Iris pigment epithelial cell (primary cell): ENCODE measurements at regions not wholly inside any gene's neighbourhood (a gene's known extent, or its start where the extent isn't known, plus 50 kb on each side); places are given as distances from the start of the nearest gene placed in this dataset.

Source experiments
- DNase-seq: peaks from one replicate; pipeline ENCODE4 v3.0.0-alpha.2; 2011; ENCODE audit warnings: low read depth

- peak; percentile 12 for DNase-seq
These were observed 92.7 kb upstream of the AKR1E2 start for GRCh38 chr10:4733150-4733842.

- DNase-seq, result no peak
These were observed 95.0 kb upstream of the AKR1E2 start for GRCh38 chr10:4730998-4731397.

GRCh38 chr10:4725917-4726606, 99.9 kb upstream of the AKR1E2 start:
- DNase-seq, result peak; percentile 87

GRCh38 chr10:4723860-4724259, 102.1 kb upstream of the AKR1E2 start:
- DNase-seq, result no peak

- DNase-seq, result peak; percentile 82
These were observed 103.8 kb upstream of the AKR1E2 start for GRCh38 chr10:4721999-4722753.

- DNase-seq, result peak; percentile 13
These were observed 105.5 kb upstream of the AKR1E2 start for GRCh38 chr10:4720463-4720862.

- DNase-seq, result no peak
These were observed 106.3 kb upstream of the AKR1E2 start for GRCh38 chr10:4719671-4720070.

- no peak for DNase-seq
These were observed 107.0 kb upstream of the AKR1E2 start for GRCh38 chr10:4719036-4719435.

- DNase-seq, result no peak
These were observed 107.5 kb upstream of the AKR1E2 start for GRCh38 chr10:4718544-4718943.

- no peak for DNase-seq
These were observed 108.3 kb upstream of the AKR1E2 start for GRCh38 chr10:4717670-4718069.

- DNase-seq, result no peak
These were observed 115.1 kb upstream of the AKR1E2 start for GRCh38 chr10:4710858-4711257.

- DNase-seq, result no peak
These were observed 117.8 kb upstream of the AKR1E2 start for GRCh38 chr10:4708123-4708759.

GRCh38 chr10:4707221-4707620, 118.8 kb upstream of the AKR1E2 start:
- DNase-seq, result no peak

GRCh38 chr10:4704034-4704545, 121.9 kb upstream of the AKR1E2 start:
- DNase-seq, result peak; percentile 97

GRCh38 chr10:4701016-4701415, 125.0 kb upstream of the AKR1E2 start:
- DNase-seq, result no peak

- DNase-seq, result no peak
These were observed 125.9 kb upstream of the AKR1E2 start for GRCh38 chr10:4699950-4700730.

- peak; percentile 58 for DNase-seq
These were observed 127.9 kb upstream of the AKR1E2 start for GRCh38 chr10:4698075-4698474.

- DNase-seq, result no peak
These were observed 129.8 kb upstream of the AKR1E2 start for GRCh38 chr10:4696186-4696585.

- DNase-seq, result peak; percentile 63
These were observed 132.0 kb upstream of the AKR1E2 start for GRCh38 chr10:4693967-4694366.

GRCh38 chr10:4692206-4692605, 133.8 kb upstream of the AKR1E2 start:
- no peak for DNase-seq

- DNase-seq, result peak; percentile 56
These were observed 134.2 kb upstream of the AKR1E2 start for GRCh38 chr10:4691776-4692175.

- no peak for DNase-seq
These were observed 134.7 kb upstream of the AKR1E2 start for GRCh38 chr10:4691301-4691700.
